HCT116 (cell line): ENCODE measurements at regions not wholly inside any gene's neighbourhood (a gene's known extent, or its start where the extent isn't known, plus 50 kb on each side); places are given as distances from the start of the nearest gene placed in this dataset.

Source experiments
- ATAC-seq: fragments of 200-7000 bp; cut with Tn5 transposase; 2 replicates; pipeline ENCODE4 v1.9.1; 2020; ENCODE audit warnings: mild to moderate bottlenecking, moderate library complexity
- BruUV-seq: library from RNA; stranded (reverse); fragments of 400-500 nt; replicated peaks from 2 replicates; lab custom pipeline; 2021; lab: Mats Ljungman, UMichigan
- CTCF ChIA-PET: fragments of 300-600 bp; sonication (Branson Sonifier 250); formaldehyde crosslinking; loops from one replicate; lab custom pipeline; 2021; ENCODE audit warnings: antibody characterized with exemption; lab: Charles Lee
- POLR2A ChIA-PET: fragments of 300-600, 350-600 bp; sonication (Branson Sonifier 250); formaldehyde crosslinking; loops from one replicate; lab custom pipeline; 2021; ENCODE audit warnings: antibody characterized with exemption; lab: Charles Lee
- RAD21 ChIA-PET, 2 experiments: fragments of 300-600 bp; sonication (Branson Sonifier 250); formaldehyde crosslinking; loops; one replicate each; lab custom pipeline; 2023; ENCODE audit warnings: low total read pairs in 2 of 2; ENCODE audit not compliant: uncharacterized antibody in 2 of 2, unreplicated experiment in 2 of 2, low non-redundant PET in 1 of 2; lab: Charles Lee
- DNase-seq: peaks from one replicate; pipeline ENCODE4 v3.0.0-alpha.2; 2010; ENCODE audit warnings: low read depth, low spot score
- H2AFZ ChIP-seq: fragments of 200-600 bp; shearing (Covaris generic), sonication (generic); 2 replicates; pipeline ENCODE4 v1.6.1; 2017; ENCODE audit warnings: low read depth, mixed run types, mixed read lengths, antibody characterized with exemption, low read length; ENCODE audit not compliant: poor library complexity, severe bottlenecking
- H3K27ac ChIP-seq: 2 replicates; pipeline ENCODE4 v1.5.1; 2012; ENCODE audit warnings: low read depth, low read length
- H3K27me3 ChIP-seq: fragments of 200-600 bp; sonication (generic); 2 replicates; pipeline ENCODE4 v1.6.1; 2016; ENCODE audit warnings: mixed run types, low read length, mixed read lengths; ENCODE audit not compliant: insufficient read depth
- H3K36me3 ChIP-seq, 2 experiments: fragments of 200-500 bp in 1 of 2; fragments of 200-600 bp in 1 of 2; sonication (Bioruptor generic) in 1 of 2; sonication (generic) in 1 of 2; 2 replicates each; pipeline versions ENCODE4 v1.5.1 to v1.6.1; 2014 to 2016; ENCODE audit warnings: low read length in 2 of 2, inconsistent platforms in 1 of 2, mixed read lengths in 1 of 2, mixed run types in 1 of 2; ENCODE audit not compliant: insufficient read depth in 2 of 2, control insufficient read depth in 1 of 2
- H3K4me1 ChIP-seq, 2 experiments: fragments of 200-600 bp in 1 of 2; sonication (generic) in 1 of 2; 2 replicates each; pipeline versions ENCODE4 v1.5.1 to v1.6.1; 2012 to 2017; ENCODE audit warnings: low read length in 2 of 2, inconsistent platforms in 1 of 2, mild to moderate bottlenecking in 1 of 2, mixed read lengths in 1 of 2, mixed run types in 1 of 2, moderate library complexity in 1 of 2; ENCODE audit not compliant: insufficient read depth in 2 of 2, control insufficient read depth in 1 of 2
- H3K4me2 ChIP-seq: fragments of 200-600 bp; sonication (generic); 2 replicates; pipeline ENCODE4 v1.6.1; 2017; ENCODE audit warnings: mixed run types, low read length, mixed read lengths
- H3K4me3 ChIP-seq, 2 experiments: fragments of 200-600 bp in 1 of 2; sonication (generic) in 1 of 2; replicated peaks in 1 of 2; 2 replicates each; pipeline ENCODE4 v1.5.1; 2011 to 2016; ENCODE audit warnings: low read length in 2 of 2, control low read depth in 1 of 2, low read depth in 1 of 2, mild to moderate bottlenecking in 1 of 2, mixed read lengths in 1 of 2, mixed run types in 1 of 2
- H3K79me2 ChIP-seq: fragments of 200-600 bp; sonication (generic); 2 replicates; pipeline ENCODE4 v1.6.1; 2017; ENCODE audit warnings: mild to moderate bottlenecking, mixed run types, low read length, moderate library complexity, mixed read lengths; ENCODE audit not compliant: insufficient read depth
- H3K9ac ChIP-seq: fragments of 200-600 bp; sonication (generic); 2 replicates; pipeline ENCODE4 v1.6.1; 2016; ENCODE audit warnings: low read length, mixed read lengths
- H3K9me2 ChIP-seq: fragments of 200-600 bp; sonication (generic), shearing (Covaris generic); 2 replicates; pipeline ENCODE4 v1.6.1; 2017; ENCODE audit warnings: mixed run types, mild to moderate bottlenecking, moderate library complexity; ENCODE audit not compliant: insufficient read depth
- H3K9me3 ChIP-seq, 2 experiments: fragments of 200-500 bp in 1 of 2; fragments of 200-600 bp in 1 of 2; sonication (Bioruptor generic) in 1 of 2; sonication (generic) in 1 of 2; 2 replicates each; pipeline ENCODE4 v1.6.1; 2014 to 2017; ENCODE audit warnings: low read length in 2 of 2, mixed read lengths in 2 of 2, inconsistent platforms in 1 of 2, low read depth in 1 of 2, mild to moderate bottlenecking in 1 of 2, mixed run types in 1 of 2, moderate library complexity in 1 of 2; ENCODE audit not compliant: control insufficient read depth in 1 of 2, insufficient read depth in 1 of 2
- H4K20me1 ChIP-seq: fragments of 200-600 bp; sonication (generic), shearing (Covaris generic); 2 replicates; pipeline ENCODE4 v1.6.1; 2017; ENCODE audit warnings: mixed run types, mild to moderate bottlenecking, moderate library complexity; ENCODE audit not compliant: insufficient read depth
- EGR1 ChIP-seq: IDR thresholded peaks from 2 replicates; pipeline ENCODE4 v1.6.1; 2012; ENCODE audit warnings: low read depth
- JUND ChIP-seq: IDR thresholded peaks from 2 replicates; pipeline ENCODE4 v1.6.1; 2012
- POLR2A ChIP-seq: IDR thresholded peaks from 2 replicates; pipeline ENCODE4 v1.7.0; 2011; ENCODE audit warnings: borderline replicate concordance; ENCODE audit not compliant: insufficient read depth, insufficient read length; ENCODE audit errors: extremely low read depth
- REST ChIP-seq: IDR thresholded peaks from 2 replicates; pipeline ENCODE4 v1.6.1; 2012; ENCODE audit warnings: low read depth
- SP1 ChIP-seq: IDR thresholded peaks from 2 replicates; pipeline ENCODE4 v1.6.1; 2012; ENCODE audit warnings: low read depth
- TCF7L2 ChIP-seq: IDR thresholded peaks from 2 replicates; pipeline ENCODE4 v1.7.0; 2011; ENCODE audit warnings: borderline replicate concordance, inconsistent platforms; ENCODE audit not compliant: insufficient read depth, insufficient read length; ENCODE audit errors: extremely low read depth
- ZBTB33 ChIP-seq: IDR thresholded peaks from 2 replicates; pipeline ENCODE4 v1.6.1; 2011; ENCODE audit warnings: mild to moderate bottlenecking, low read length, moderate library complexity; ENCODE audit not compliant: insufficient replicate concordance; ENCODE audit errors: extremely low read depth
- ZNF274 ChIP-seq: fragments of 200-500 bp; sonication (Bioruptor generic); IDR thresholded peaks from 2 replicates; pipeline ENCODE4 v1.6.1; 2014; ENCODE audit warnings: mild to moderate bottlenecking, low read depth, low read length, inconsistent platforms
- intact Hi-C: fragments of 100-400 bp; cut with micrococcal nuclease; formaldehyde crosslinking; loops from 2 replicates; pipeline ENCODE4 v1.10.0; 2022
- TF ChIP-seq, protein P1 (sequence below): IDR thresholded peaks from 2 replicates; pipeline ENCODE4 v1.6.1; 2012

DNA sequence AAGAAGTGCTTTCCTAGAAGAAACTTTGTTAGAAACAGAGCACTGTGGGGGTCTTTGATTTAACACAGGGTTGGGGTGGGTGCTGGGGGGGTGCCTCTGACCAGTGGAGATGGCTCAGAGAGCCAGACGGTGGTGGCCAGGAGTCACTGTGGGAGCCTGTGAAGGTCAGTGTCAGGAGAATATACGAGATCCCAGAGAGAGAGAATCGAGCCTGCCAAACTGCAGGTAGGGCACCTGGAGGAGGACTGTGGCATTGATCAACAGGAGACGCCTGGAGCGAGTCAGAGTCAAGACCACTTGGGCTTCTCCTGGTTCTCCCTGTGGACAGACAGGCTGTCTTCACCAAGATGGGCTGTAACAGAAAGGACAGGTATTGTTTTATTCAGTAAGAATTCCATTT lies 136.5 kb upstream of the TWIST2 start:
- Histone ChIP-seq H3K4me2 (no peak overlapping the region), H3K4me1 (no peaks in the 10 kb centered on the region), H3K27ac (no peak overlapping the region), H3K9me3 (no peaks in the 10 kb centered on the region), H3K4me3 (no peak overlapping the region), H3K36me3 (no peaks in the 10 kb centered on the region), H3K9me2 (no peaks in the 10 kb centered on the region; the same call in 1 of the 2 replicates), H2AFZ (no peak overlapping the region), H4K20me1 (no peaks in the 10 kb centered on the region)
- CTCF ChIA-PET = no interaction called here
- POLR2A ChIA-PET = no interaction called here
- BruUV-seq = no TSS peak
- RAD21 ChIA-PET = no interaction called here
- intact Hi-C loops = no loop called here
- ATAC-seq = no peak
- TF ChIP-seq, protein P1, sequence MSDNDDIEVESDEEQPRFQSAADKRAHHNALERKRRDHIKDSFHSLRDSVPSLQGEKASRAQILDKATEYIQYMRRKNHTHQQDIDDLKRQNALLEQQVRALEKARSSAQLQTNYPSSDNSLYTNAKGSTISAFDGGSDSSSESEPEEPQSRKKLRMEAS = no peak
- no peak for TF ChIP-seq SP1
- TF ChIP-seq ZNF274 = no peak
- no peak for TF ChIP-seq ZBTB33
- TF ChIP-seq EGR1 = no peak
- TF ChIP-seq POLR2A = no peak
- no peak for TF ChIP-seq JUND
- no peak for TF ChIP-seq REST
- no peak for TF ChIP-seq TCF7L2
- TF ChIP-seq, all 23 proteins: peak for 0
- H3K79me2 ChIP-seq = no peaks in the 10 kb centered on the region
- no peaks in the 10 kb centered on the region for H3K27me3 ChIP-seq
- H3K9ac ChIP-seq = no peak overlapping the region
- DNase-seq = no peak
